IPS DF 6.9 (cell line): ENCODE measurements at regions not wholly inside any gene's neighbourhood (a gene's known extent, or its start where the extent isn't known, plus 50 kb on each side); places are given as distances from the start of the nearest gene placed in this dataset.
"Not testable (repeated sequence)": the region's sequence is repeated elsewhere in the genome, so short reads cannot be mapped to it uniquely, and the experiment has no call there.

Experiments
- DNase-seq: peaks from one replicate; pipeline ENCODE4 v3.0.0-alpha.2; 2013; ENCODE audit warnings: low read depth, low spot score
- H3K27ac ChIP-seq: one replicate; pipeline ENCODE4 v1.5.1; 2013; ENCODE audit warnings: low read length, control low read depth
- H3K27me3 ChIP-seq: 2 replicates; pipeline ENCODE4 v1.6.1; 2013; ENCODE audit warnings: mild to moderate bottlenecking, low read length; ENCODE audit not compliant: control insufficient read depth, insufficient read depth
- H3K36me3 ChIP-seq: 2 replicates; pipeline ENCODE4 v1.6.1; 2013; ENCODE audit warnings: low read length; ENCODE audit not compliant: control insufficient read depth, insufficient read depth
- H3K4me1 ChIP-seq: 2 replicates; pipeline ENCODE4 v1.6.1; 2013; ENCODE audit warnings: low read length; ENCODE audit not compliant: control insufficient read depth, insufficient read depth
- H3K4me3 ChIP-seq: 2 replicates; pipeline ENCODE4 v1.5.1; 2013; ENCODE audit warnings: mild to moderate bottlenecking, low read length
- H3K9me3 ChIP-seq: 2 replicates; pipeline ENCODE4 v1.6.1; 2013; ENCODE audit warnings: low read length, inconsistent platforms; ENCODE audit not compliant: control insufficient read depth, insufficient read depth
- WGBS: extraction: QIAGEN DNeasy Blood & Tissue Kit; methylation state at CpG from one replicate; pipeline ENCODE4 v1.1.7; 2013; ENCODE audit warnings: mixed read lengths, missing lambda C conversion rate; ENCODE audit not compliant: insufficient read length, insufficient coverage; 5-methylcytosine and 5-hydroxymethylcytosine counted together

GRCh38 chr9:26673261-26673660 is 219.3 kb downstream of the CAAP1 start:
- DNase-seq = no peak
- Histone ChIP-seq H3K27me3 (no peaks in the 10 kb centered on the region), H3K4me3 (no peak overlapping the region), H3K27ac (no peak overlapping the region), H3K9me3 (no peaks in the 10 kb centered on the region), H3K4me1 (peaks cover 1% of the 10 kb centered on the region; the same call in 1 of the 2 replicates), H3K36me3 (no peaks in the 10 kb centered on the region)

- H3K36me3 ChIP-seq = no peaks in the 10 kb centered on the region
- no peak for DNase-seq
- no peak overlapping the region for H3K4me3 ChIP-seq
- no peaks in the 10 kb centered on the region for H3K27me3 ChIP-seq
- no peaks in the 10 kb centered on the region for H3K4me1 ChIP-seq
- no peak overlapping the region for H3K27ac ChIP-seq
- H3K9me3 ChIP-seq = no peaks in the 10 kb centered on the region
- WGBS = no CpG with 5 or more reads among the region's 5 CpGs
These were observed 222.6 kb downstream of the CAAP1 start for GRCh38 chr9:26669701-26670670.

GRCh38 chr9:26667882-26668281 is 224.7 kb downstream of the CAAP1 start:
- Histone ChIP-seq H3K27me3 (no peaks in the 10 kb centered on the region), H3K36me3 (no peaks in the 10 kb centered on the region), H3K4me1 (no peaks in the 10 kb centered on the region), H3K4me3 (no peak overlapping the region), H3K27ac (no peak overlapping the region), H3K9me3 (no peaks in the 10 kb centered on the region)
- no CpG with 5 or more reads among the region's 1 CpG for WGBS
- DNase-seq = no peak

GRCh38 chr9:26665666-26666065 is 226.9 kb downstream of the CAAP1 start:
- Histone ChIP-seq H3K4me3 (no peak overlapping the region), H3K9me3 (no peaks in the 10 kb centered on the region), H3K4me1 (no peaks in the 10 kb centered on the region), H3K27me3 (no peaks in the 10 kb centered on the region), H3K36me3 (no peaks in the 10 kb centered on the region), H3K27ac (no peak overlapping the region)
- DNase-seq = no peak
- WGBS = no CpG with 5 or more reads among the region's 3 CpGs

GRCh38 chr9:26664087-26664773 is 228.4 kb downstream of the CAAP1 start:
- not testable (repeated sequence) for H3K36me3 ChIP-seq, H3K27ac ChIP-seq, DNase-seq, H3K9me3 ChIP-seq, H3K27me3 ChIP-seq, H3K4me3 ChIP-seq, H3K4me1 ChIP-seq
- no CpG with 5 or more reads among the region's 49 CpGs for WGBS

GRCh38 chr9:26662476-26662875 is 230.1 kb downstream of the CAAP1 start:
- no CpG with 5 or more reads among the region's 1 CpG for WGBS
- no peak for DNase-seq

GRCh38 chr9:26658476-26658875 is 234.1 kb downstream of the CAAP1 start:
- no CpG with 5 or more reads among the region's 3 CpGs for WGBS

More at GRCh38 chr9:26662476-26662875, 230.1 kb downstream of the CAAP1 start:
- no peaks in the 10 kb centered on the region for H3K27me3 ChIP-seq
- no peak overlapping the region for H3K4me3 ChIP-seq
- no peak overlapping the region for H3K27ac ChIP-seq
- no peaks in the 10 kb centered on the region for H3K9me3 ChIP-seq
- H3K36me3 ChIP-seq = no peaks in the 10 kb centered on the region
- no peaks in the 10 kb centered on the region for H3K4me1 ChIP-seq

GRCh38 chr9:26657958-26658357 is 234.6 kb downstream of the CAAP1 start:
- WGBS = no CpG with 5 or more reads among the region's 2 CpGs
- Histone ChIP-seq H3K27me3 (no peaks in the 10 kb centered on the region), H3K27ac (no peak overlapping the region), H3K9me3 (no peaks in the 10 kb centered on the region), H3K4me1 (no peaks in the 10 kb centered on the region), H3K4me3 (no peak overlapping the region), H3K36me3 (no peaks in the 10 kb centered on the region)
- DNase-seq = no peak

More at GRCh38 chr9:26658476-26658875, 234.1 kb downstream of the CAAP1 start:
- Histone ChIP-seq H3K9me3 (no peaks in the 10 kb centered on the region), H3K27ac (no peak overlapping the region), H3K36me3 (no peaks in the 10 kb centered on the region), H3K4me1 (no peaks in the 10 kb centered on the region), H3K4me3 (no peak overlapping the region), H3K27me3 (no peaks in the 10 kb centered on the region)
- DNase-seq = no peak

- no peaks in the 10 kb centered on the region for H3K4me1 ChIP-seq
- H3K27ac ChIP-seq = no peak overlapping the region
- no peak overlapping the region for H3K4me3 ChIP-seq
- no peaks in the 10 kb centered on the region for H3K27me3 ChIP-seq
- no CpG with 5 or more reads among the region's 14 CpGs for WGBS
- no peaks in the 10 kb centered on the region for H3K9me3 ChIP-seq
- DNase-seq = peak; percentile 27
- H3K36me3 ChIP-seq = no peaks in the 10 kb centered on the region
These were observed 236.4 kb downstream of the CAAP1 start for GRCh38 chr9:26656003-26656870.

- Histone ChIP-seq H3K27me3 (no peaks in the 10 kb centered on the region), H3K27ac (no peak overlapping the region), H3K4me1 (no peaks in the 10 kb centered on the region), H3K4me3 (no peak overlapping the region), H3K36me3 (no peaks in the 10 kb centered on the region), H3K9me3 (no peaks in the 10 kb centered on the region)
- WGBS = no CpG with 5 or more reads among the region's 6 CpGs
- no peak for DNase-seq
These were observed 237.4 kb downstream of the CAAP1 start for GRCh38 chr9:26655166-26655565.
